ENCODE measurements at regions not wholly inside any gene's neighbourhood (a gene's known extent, or its start where the extent isn't known, plus 50 kb on each side); places are given as distances from the start of the nearest gene placed in this dataset.

DNA sequence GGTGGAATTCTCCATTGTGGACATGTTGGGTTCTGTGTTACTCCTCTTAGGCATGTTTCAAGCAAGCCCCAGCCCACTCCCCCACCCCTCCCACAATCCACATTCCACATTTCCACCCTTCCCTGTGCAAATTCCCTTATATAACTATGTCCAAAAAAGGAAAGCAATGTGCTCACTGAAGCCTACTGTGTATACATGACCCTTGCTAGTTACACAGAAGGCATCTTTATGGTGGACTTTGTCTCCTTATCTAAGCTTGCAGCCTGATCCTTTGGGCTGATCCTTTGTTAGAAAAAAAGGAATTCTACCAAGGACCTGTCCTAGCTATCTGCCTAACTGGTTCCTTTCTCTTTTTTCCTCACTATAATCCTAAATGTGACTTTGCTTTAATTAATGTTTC, 796.8 kb downstream of the NLGN4X start:
- Mint-ChIP-seq H3K27ac (no peak overlapping the region), H3K36me3 (ENCODE audit: low read depth) (no peaks in the 10 kb centered on the region), H3K9me3 (peaks cover 15% of the 10 kb centered on the region), H3K4me3 (ENCODE audit: low read depth) (no peak overlapping the region), H3K27me3 (ENCODE audit: low read depth) (no peaks in the 10 kb centered on the region), H3K4me1 (ENCODE audit: low read depth) (no peaks in the 10 kb centered on the region)
- intact Hi-C loops (cut with micrococcal nuclease) = no loop called here
- no peak for DNase-seq (ENCODE audit: low spot score)

DNA sequence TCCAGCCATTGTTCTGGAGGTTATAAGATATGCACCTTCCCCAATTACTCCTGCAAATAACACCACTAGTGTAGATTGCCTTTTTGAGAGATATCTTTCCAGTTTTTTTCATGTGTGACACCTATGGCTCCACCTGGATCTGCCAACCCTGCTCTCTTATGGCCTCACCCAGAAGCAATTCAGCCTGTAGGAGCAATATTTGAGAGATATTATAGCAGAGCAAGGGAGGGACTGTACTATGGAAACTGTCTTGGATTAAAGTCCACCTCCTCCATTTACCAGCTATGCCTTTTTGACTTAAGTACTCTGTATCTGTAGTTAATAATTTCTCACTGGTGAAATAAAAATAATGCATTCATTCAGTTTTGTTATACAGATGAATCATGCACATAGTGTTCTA, 803.5 kb downstream of the NLGN4X start:
- no peaks in the 10 kb centered on the region for H3K4me1 Mint-ChIP-seq (ENCODE audit: low read depth)
- H3K27ac Mint-ChIP-seq = no peak overlapping the region
- no peak for DNase-seq (ENCODE audit: low spot score)
- H3K4me3 Mint-ChIP-seq (ENCODE audit: low read depth) = no peak overlapping the region
- intact Hi-C loops (cut with micrococcal nuclease) = no loop called here
- H3K9me3 Mint-ChIP-seq = peaks cover 41% of the 10 kb centered on the region
- no peaks in the 10 kb centered on the region for H3K27me3 Mint-ChIP-seq (ENCODE audit: low read depth)
- H3K36me3 Mint-ChIP-seq (ENCODE audit: low read depth) = no peaks in the 10 kb centered on the region

DNA sequence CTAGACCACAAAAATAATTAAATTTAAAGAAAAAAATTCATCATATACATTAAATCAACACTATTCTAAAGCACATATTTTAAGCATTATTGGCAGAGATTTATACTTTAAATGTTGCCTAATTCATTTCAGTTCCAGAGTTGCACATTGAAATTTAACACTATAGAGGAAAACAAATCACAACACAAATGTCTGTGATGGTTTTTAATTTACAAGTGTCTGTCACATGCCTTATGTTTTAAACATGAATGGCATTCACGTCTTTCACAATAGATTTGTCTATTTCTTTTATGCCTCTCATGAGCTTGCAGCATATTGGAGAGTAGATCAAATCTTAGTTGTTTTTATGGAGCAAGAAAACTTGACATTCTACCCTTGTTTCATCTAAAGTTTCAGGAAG, 811.3 kb downstream of the NLGN4X start:
- no peak overlapping the region for H3K4me3 Mint-ChIP-seq (ENCODE audit: low read depth)
- intact Hi-C loops (cut with micrococcal nuclease) = no loop called here
- DNase-seq (ENCODE audit: low spot score) = no peak
- no peaks in the 10 kb centered on the region for H3K27me3 Mint-ChIP-seq (ENCODE audit: low read depth)
- no peaks in the 10 kb centered on the region for H3K36me3 Mint-ChIP-seq (ENCODE audit: low read depth)
- peaks cover 9% of the 10 kb centered on the region for H3K9me3 Mint-ChIP-seq
- H3K4me1 Mint-ChIP-seq (ENCODE audit: low read depth) = no peaks in the 10 kb centered on the region
- H3K27ac Mint-ChIP-seq = no peak overlapping the region

DNA sequence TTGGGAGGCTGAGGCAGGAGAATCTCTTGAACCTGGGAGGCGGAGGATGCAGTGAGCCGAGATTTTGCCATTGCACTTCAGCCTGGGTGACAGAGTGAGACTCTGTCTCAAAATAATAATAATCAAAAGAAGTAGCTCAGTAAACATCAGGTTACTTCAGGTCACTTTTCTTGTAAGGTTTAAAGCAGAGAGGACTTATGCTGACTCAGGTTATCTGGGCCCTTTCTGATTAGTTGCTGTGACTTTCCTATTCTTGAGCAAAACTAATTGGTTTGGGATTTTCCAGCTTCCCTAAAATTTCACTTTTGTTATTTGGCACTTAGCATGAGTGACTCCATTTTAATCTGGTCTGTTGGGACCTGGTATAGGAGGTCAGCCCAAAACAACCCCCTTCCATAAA, 812.9 kb downstream of the NLGN4X start:
- Mint-ChIP-seq H3K4me1 (ENCODE audit: low read depth) (no peaks in the 10 kb centered on the region), H3K27me3 (ENCODE audit: low read depth) (no peaks in the 10 kb centered on the region), H3K27ac (no peak overlapping the region), H3K36me3 (ENCODE audit: low read depth) (no peaks in the 10 kb centered on the region), H3K4me3 (ENCODE audit: low read depth) (no peak overlapping the region), H3K9me3 (no peaks in the 10 kb centered on the region)
- intact Hi-C loops (cut with micrococcal nuclease) = no loop called here
- no peak for DNase-seq (ENCODE audit: low spot score)

DNA sequence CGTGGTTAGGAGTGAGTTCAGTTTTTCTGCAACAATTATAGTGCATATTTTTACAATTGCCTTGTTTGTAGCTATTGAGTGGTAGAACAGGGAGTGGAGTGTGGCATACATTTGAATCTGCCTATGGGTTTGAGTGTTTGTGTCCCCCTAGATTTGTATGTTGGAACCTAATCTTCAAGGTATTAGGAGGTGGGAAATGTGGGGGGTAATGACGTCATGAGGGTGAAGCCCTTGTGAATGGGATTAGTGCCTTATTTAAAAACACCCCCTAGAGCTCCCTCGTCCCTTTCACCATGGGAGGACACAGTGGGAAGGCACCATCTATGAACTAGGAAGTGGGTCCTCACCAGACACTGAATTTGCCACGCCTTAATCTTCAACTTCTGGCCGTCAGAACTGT, 819.6 kb downstream of the NLGN4X start:
- no peaks in the 10 kb centered on the region for H3K27me3 Mint-ChIP-seq (ENCODE audit: low read depth)
- H3K9me3 Mint-ChIP-seq = no peaks in the 10 kb centered on the region
- no peak for DNase-seq (ENCODE audit: low spot score)
- H3K36me3 Mint-ChIP-seq (ENCODE audit: low read depth) = no peaks in the 10 kb centered on the region
- no peak overlapping the region for H3K4me3 Mint-ChIP-seq (ENCODE audit: low read depth)
- H3K27ac Mint-ChIP-seq = no peak overlapping the region
- intact Hi-C loops (cut with micrococcal nuclease) = no loop called here
- no peaks in the 10 kb centered on the region for H3K4me1 Mint-ChIP-seq (ENCODE audit: low read depth)

DNA sequence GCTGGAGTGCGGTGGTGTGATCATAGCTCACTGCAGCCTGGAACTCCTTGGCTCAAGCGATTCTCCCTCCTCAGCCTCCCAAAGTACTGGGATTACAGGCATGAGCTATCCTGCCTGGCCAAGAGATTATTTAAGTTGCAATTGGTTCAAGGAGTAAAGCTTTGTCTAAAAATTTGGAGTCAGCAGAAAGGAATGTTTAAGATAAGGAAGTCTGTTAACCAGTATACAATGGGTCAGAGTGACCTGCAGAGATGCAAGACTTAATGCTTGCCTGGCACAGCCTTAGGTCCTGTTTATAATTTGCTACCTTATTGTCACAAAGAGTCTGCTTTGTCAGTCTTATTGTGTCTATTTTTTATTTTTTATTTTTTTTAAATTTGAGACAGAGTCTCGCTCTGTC, 826.2 kb downstream of the NLGN4X start:
- H3K4me1 Mint-ChIP-seq (ENCODE audit: low read depth) = no peaks in the 10 kb centered on the region
- H3K36me3 Mint-ChIP-seq (ENCODE audit: low read depth) = no peaks in the 10 kb centered on the region
- DNase-seq (ENCODE audit: low spot score) = no peak
- peaks cover 2% of the 10 kb centered on the region for H3K9me3 Mint-ChIP-seq
- intact Hi-C loops (cut with micrococcal nuclease) = no loop called here
- no peak overlapping the region for H3K27ac Mint-ChIP-seq
- H3K4me3 Mint-ChIP-seq (ENCODE audit: low read depth) = no peak overlapping the region
- no peaks in the 10 kb centered on the region for H3K27me3 Mint-ChIP-seq (ENCODE audit: low read depth)

DNA sequence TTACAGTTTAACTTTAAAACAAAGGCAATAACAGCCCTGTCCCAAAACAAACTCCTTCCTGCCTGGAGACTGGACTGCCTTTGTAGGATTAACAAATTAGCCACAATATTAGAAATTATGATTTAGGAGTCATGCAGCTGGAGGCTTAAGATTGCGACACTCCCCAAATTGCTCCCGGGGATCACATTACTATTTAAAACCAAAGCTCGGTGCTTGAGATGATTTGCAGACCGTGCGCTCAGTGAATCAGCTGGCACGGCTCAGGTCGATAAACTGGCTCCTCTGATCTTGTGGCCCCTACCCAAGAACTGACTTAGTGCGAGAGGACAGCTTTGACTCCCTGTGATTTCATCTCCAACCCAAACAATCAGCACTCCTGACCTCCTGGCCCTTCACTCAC, 829.3 kb downstream of the NLGN4X start:
- H3K4me1 Mint-ChIP-seq (ENCODE audit: low read depth) = no peaks in the 10 kb centered on the region
- peaks cover 7% of the 10 kb centered on the region for H3K9me3 Mint-ChIP-seq
- DNase-seq (ENCODE audit: low spot score) = no peak
- no peak overlapping the region for H3K27ac Mint-ChIP-seq
- no peaks in the 10 kb centered on the region for H3K27me3 Mint-ChIP-seq (ENCODE audit: low read depth)
- no peak overlapping the region for H3K4me3 Mint-ChIP-seq (ENCODE audit: low read depth)
- intact Hi-C loops (cut with micrococcal nuclease) = no loop called here
- no peaks in the 10 kb centered on the region for H3K36me3 Mint-ChIP-seq (ENCODE audit: low read depth)

DNA sequence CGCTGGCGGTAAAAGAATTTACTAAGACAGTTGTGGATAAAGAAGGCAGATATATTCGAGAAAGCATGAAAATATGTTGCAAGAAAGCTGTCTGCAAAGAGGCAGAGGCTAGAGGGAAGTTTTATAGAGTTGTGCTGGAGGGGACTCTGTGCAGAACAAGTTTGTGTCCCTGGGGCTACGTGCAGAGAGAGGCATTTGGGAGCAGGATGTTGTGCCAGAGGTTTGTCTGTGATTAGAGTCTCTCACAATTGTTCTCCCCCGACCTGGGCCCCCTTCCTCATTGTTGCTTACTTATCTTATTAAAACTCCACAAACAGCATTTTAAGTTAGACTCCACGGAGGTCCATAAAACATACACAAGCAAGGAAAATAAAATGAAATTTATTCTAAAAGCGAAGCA, 831.3 kb downstream of the NLGN4X start:
- Mint-ChIP-seq H3K27me3 (ENCODE audit: low read depth) (no peaks in the 10 kb centered on the region), H3K4me3 (ENCODE audit: low read depth) (no peak overlapping the region), H3K27ac (no peak overlapping the region), H3K36me3 (ENCODE audit: low read depth) (no peaks in the 10 kb centered on the region), H3K9me3 (peaks cover 7% of the 10 kb centered on the region), H3K4me1 (ENCODE audit: low read depth) (no peaks in the 10 kb centered on the region)
- DNase-seq (ENCODE audit: low spot score) = no peak
- intact Hi-C loops (cut with micrococcal nuclease) = no loop called here

DNA sequence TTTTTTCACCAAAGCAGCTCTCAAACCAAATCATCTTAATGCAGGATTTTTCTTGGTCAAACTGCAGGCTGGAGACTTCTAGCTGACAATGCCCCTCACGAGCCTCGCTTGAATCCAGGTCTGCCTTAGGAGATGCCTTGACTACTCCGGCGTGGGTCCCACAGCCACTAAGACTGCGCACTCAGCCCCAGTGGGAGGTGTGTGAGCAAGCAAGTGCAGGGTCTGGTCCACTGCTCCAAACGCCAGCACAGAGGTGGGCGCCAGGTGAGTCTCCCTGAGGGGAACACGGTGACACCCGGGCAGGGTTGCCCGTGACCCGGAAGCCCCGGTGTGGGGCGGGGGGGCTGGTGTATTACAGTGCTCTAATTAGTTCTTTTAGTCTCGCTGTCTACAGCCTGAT, 838.3 kb downstream of the NLGN4X start:
- no peak overlapping the region for H3K27ac Mint-ChIP-seq
- H3K4me1 Mint-ChIP-seq (ENCODE audit: low read depth) = no peaks in the 10 kb centered on the region
- H3K9me3 Mint-ChIP-seq = peaks cover 16% of the 10 kb centered on the region
- no peak for DNase-seq (ENCODE audit: low spot score)
- no peaks in the 10 kb centered on the region for H3K36me3 Mint-ChIP-seq (ENCODE audit: low read depth)
- H3K4me3 Mint-ChIP-seq (ENCODE audit: low read depth) = no peak overlapping the region
- intact Hi-C loops (cut with micrococcal nuclease) = no loop called here
- H3K27me3 Mint-ChIP-seq (ENCODE audit: low read depth) = no peaks in the 10 kb centered on the region

DNA sequence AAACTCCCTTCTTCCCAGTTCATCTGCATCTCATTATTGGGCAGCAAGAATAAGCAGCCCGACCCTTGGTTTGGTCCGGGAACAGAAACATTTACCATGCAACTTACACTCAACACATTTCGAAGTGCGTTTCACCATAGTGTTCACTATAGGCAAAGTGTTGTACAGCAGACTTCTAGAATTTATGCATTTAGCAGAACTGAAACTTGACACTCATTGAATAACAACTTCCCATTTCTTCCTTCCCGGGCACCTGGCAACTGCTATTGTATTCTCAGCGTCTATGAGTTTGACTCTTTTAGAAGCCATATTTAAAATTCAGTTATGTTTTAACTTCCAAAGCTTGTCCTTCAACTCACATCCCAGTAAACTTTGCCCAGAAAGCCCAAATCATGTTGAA, 840.6 kb downstream of the NLGN4X start:
- DNase-seq (ENCODE audit: low spot score) = no peak
- Mint-ChIP-seq H3K9me3 (peaks cover 12% of the 10 kb centered on the region), H3K27me3 (ENCODE audit: low read depth) (no peaks in the 10 kb centered on the region), H3K4me3 (ENCODE audit: low read depth) (no peak overlapping the region), H3K36me3 (ENCODE audit: low read depth) (no peaks in the 10 kb centered on the region), H3K27ac (no peak overlapping the region), H3K4me1 (ENCODE audit: low read depth) (no peaks in the 10 kb centered on the region)
- intact Hi-C loops (cut with micrococcal nuclease) = no loop called here

DNA sequence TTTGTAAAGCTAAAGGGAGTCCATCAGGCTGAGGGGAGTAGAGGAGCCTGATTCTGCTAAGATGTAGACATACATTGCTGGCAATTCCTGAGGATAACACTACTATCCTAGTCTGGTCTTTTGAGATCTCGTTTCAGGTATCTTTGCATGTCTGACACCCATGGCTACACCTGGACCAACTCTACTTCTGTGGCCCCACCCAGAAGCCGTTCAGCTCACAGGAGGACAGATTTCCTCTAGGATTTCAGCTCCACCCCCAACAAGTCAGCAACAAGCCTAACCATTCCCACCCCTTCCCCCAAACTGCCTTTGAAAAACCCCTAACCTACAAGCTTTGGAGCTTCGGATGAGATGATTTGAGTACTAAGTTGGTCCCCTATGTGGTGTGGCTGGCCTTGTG, 848.2 kb downstream of the NLGN4X start:
- intact Hi-C loops (cut with micrococcal nuclease) = no loop called here
- DNase-seq (ENCODE audit: low spot score) = no peak
- Mint-ChIP-seq H3K4me1 (ENCODE audit: low read depth) (no peaks in the 10 kb centered on the region), H3K36me3 (ENCODE audit: low read depth) (no peaks in the 10 kb centered on the region), H3K27me3 (ENCODE audit: low read depth) (no peaks in the 10 kb centered on the region), H3K27ac (no peak overlapping the region), H3K9me3 (peaks cover 4% of the 10 kb centered on the region), H3K4me3 (ENCODE audit: low read depth) (no peak overlapping the region)

DNA sequence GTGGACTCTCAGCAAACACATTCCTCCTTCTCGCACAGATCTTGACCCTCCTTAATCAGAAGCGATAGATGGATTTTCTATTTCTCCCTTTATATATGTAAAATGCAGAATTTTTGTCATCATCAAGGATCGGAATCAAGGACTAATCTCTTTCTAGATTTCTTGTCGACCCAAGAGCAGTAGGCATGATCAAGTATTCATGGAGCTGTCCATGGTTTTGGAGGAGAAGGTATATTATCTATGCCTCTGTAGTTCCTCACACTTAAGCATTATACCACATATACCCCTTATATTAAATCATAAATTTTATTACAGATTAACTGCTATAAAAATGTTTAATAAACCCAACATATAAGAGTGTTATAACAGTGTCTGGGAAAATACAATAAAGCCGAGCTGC, 886.8 kb downstream of the NLGN4X start:
- intact Hi-C loops (cut with micrococcal nuclease) = no loop called here
- Mint-ChIP-seq H3K9me3 (no peaks in the 10 kb centered on the region), H3K27me3 (ENCODE audit: low read depth) (no peaks in the 10 kb centered on the region), H3K4me3 (ENCODE audit: low read depth) (no peak overlapping the region), H3K27ac (no peak overlapping the region), H3K36me3 (ENCODE audit: low read depth) (no peaks in the 10 kb centered on the region), H3K4me1 (ENCODE audit: low read depth) (no peaks in the 10 kb centered on the region)
- no peak for DNase-seq (ENCODE audit: low spot score)

DNA sequence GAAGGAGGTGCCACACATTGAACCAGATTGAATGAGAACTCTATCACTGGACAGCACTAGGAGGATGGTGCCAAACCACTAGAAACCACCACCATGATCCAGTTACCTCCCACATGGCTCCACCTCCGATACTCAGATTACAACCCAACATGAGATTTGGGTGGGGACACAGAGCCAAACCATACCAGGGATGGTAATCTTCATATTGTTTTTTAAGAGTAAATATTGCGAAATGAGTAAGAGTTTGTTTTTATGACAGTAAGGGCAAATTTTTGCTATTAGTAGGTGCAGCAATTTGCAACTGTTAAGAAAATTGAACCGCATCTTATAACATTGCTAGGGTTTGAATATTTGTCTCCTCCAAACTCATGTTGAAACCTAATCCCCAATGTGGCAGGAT, 891.5 kb downstream of the NLGN4X start:
- intact Hi-C loops (cut with micrococcal nuclease) = no loop called here
- H3K4me1 Mint-ChIP-seq (ENCODE audit: low read depth) = no peaks in the 10 kb centered on the region
- DNase-seq (ENCODE audit: low spot score) = no peak
- no peaks in the 10 kb centered on the region for H3K27me3 Mint-ChIP-seq (ENCODE audit: low read depth)
- no peaks in the 10 kb centered on the region for H3K36me3 Mint-ChIP-seq (ENCODE audit: low read depth)
- H3K4me3 Mint-ChIP-seq (ENCODE audit: low read depth) = no peak overlapping the region
- no peak overlapping the region for H3K27ac Mint-ChIP-seq
- H3K9me3 Mint-ChIP-seq = peaks cover 7% of the 10 kb centered on the region

DNA sequence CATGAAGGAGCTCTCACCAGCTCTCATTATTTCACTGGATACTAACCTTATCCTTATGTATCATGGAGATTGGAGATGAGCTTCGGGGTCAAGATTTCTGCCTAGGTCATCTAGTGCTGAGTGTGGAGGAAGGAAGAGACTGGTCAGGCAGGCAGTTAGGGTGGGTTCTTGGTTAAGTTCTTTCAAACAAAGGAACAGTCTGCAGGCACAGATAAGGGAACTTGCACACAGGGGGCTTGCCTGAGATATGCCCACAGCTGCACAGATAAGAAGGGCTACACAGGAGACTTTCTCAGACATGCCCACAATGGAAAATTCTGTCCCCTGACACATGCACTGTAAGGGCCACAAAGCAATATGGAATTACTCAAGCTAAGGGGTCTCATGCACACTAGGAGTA, 904.1 kb downstream of the NLGN4X start:
- Mint-ChIP-seq H3K4me3 (ENCODE audit: low read depth) (no peak overlapping the region), H3K9me3 (peaks cover 16% of the 10 kb centered on the region), H3K4me1 (ENCODE audit: low read depth) (no peaks in the 10 kb centered on the region), H3K36me3 (ENCODE audit: low read depth) (no peaks in the 10 kb centered on the region), H3K27me3 (ENCODE audit: low read depth) (no peaks in the 10 kb centered on the region), H3K27ac (no peak overlapping the region)
- DNase-seq (ENCODE audit: low spot score) = no peak
- intact Hi-C loops (cut with micrococcal nuclease) = no loop called here
